OCI-LY1 (cell line): ENCODE measurements at regions not wholly inside any gene's neighbourhood (a gene's known extent, or its start where the extent isn't known, plus 50 kb on each side); places are given as distances from the start of the nearest gene placed in this dataset.

Experiments used
- EZH2 ChIP-seq: fragments of 200-600 bp; sonication (generic), shearing (Covaris generic); IDR thresholded peaks from 2 replicates; pipeline ENCODE4 v1.8.0; 2017; ENCODE audit warnings: borderline replicate concordance, mixed run types, mild to moderate bottlenecking, antibody characterized with exemption, low read length, moderate library complexity, mixed read lengths
- TF ChIP-seq, protein P1 (sequence below): fragments of 200-600 bp; sonication (generic), shearing (Covaris generic); IDR thresholded peaks from 2 replicates; pipeline ENCODE4 v1.5.1; 2017; ENCODE audit warnings: mild to moderate bottlenecking, antibody characterized with exemption, low read length, moderate library complexity, mixed read lengths

- no peak for TF ChIP-seq EZH2
- TF ChIP-seq, protein P1, sequence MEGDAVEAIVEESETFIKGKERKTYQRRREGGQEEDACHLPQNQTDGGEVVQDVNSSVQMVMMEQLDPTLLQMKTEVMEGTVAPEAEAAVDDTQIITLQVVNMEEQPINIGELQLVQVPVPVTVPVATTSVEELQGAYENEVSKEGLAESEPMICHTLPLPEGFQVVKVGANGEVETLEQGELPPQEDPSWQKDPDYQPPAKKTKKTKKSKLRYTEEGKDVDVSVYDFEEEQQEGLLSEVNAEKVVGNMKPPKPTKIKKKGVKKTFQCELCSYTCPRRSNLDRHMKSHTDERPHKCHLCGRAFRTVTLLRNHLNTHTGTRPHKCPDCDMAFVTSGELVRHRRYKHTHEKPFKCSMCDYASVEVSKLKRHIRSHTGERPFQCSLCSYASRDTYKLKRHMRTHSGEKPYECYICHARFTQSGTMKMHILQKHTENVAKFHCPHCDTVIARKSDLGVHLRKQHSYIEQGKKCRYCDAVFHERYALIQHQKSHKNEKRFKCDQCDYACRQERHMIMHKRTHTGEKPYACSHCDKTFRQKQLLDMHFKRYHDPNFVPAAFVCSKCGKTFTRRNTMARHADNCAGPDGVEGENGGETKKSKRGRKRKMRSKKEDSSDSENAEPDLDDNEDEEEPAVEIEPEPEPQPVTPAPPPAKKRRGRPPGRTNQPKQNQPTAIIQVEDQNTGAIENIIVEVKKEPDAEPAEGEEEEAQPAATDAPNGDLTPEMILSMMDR, result no peak
Observed at GRCh38 chr4:160318567-160319220, 1215.8 kb downstream of the RAPGEF2 start.
